22Rv1 (cell line): ENCODE measurements at regions not wholly inside any gene's neighbourhood (a gene's known extent, or its start where the extent isn't known, plus 50 kb on each side); places are given as distances from the start of the nearest gene placed in this dataset.

Experiments
- ZFX ChIP-seq: fragments of 450-650 bp; IDR thresholded peaks from 2 replicates; pipeline ENCODE4 v1.6.1; 2017; ENCODE audit warnings: antibody characterized with exemption, borderline replicate concordance
- TF ChIP-seq, protein P1 (sequence below): fragments of 450-650 bp; IDR thresholded peaks from 2 replicates; pipeline ENCODE4 v1.5.1; 2017; ENCODE audit warnings: mild to moderate bottlenecking

GRCh38 chr4:149062997-149063396 is 620.8 kb upstream of the NR3C2 start:
- TF ChIP-seq, protein P1, sequence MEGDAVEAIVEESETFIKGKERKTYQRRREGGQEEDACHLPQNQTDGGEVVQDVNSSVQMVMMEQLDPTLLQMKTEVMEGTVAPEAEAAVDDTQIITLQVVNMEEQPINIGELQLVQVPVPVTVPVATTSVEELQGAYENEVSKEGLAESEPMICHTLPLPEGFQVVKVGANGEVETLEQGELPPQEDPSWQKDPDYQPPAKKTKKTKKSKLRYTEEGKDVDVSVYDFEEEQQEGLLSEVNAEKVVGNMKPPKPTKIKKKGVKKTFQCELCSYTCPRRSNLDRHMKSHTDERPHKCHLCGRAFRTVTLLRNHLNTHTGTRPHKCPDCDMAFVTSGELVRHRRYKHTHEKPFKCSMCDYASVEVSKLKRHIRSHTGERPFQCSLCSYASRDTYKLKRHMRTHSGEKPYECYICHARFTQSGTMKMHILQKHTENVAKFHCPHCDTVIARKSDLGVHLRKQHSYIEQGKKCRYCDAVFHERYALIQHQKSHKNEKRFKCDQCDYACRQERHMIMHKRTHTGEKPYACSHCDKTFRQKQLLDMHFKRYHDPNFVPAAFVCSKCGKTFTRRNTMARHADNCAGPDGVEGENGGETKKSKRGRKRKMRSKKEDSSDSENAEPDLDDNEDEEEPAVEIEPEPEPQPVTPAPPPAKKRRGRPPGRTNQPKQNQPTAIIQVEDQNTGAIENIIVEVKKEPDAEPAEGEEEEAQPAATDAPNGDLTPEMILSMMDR: no peak
- TF ChIP-seq ZFX: no peak
